ENCODE measurements at regions not wholly inside any gene's neighbourhood (a gene's known extent, or its start where the extent isn't known, plus 50 kb on each side); places are given as distances from the start of the nearest gene placed in this dataset.

DNA sequence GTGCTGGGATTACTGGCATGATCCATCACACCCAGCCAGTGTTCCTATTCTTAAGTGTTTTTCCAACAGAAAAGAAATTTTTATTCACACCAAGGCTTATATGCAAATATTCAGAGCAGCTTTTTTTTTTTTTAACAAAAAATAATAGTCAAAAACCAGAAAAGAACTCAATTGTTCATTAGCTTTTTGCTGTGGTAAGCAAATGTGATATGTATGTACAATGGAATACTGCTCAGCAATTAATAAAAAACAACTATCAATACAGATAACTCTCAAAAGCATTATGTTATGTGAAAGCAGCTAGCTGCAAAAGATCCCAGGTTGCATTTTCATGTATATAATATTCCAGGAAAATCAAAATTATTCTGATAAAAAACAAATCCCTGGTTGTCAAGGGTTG lies 132.3 kb downstream of the SLIT2 start:
- TF ChIP-seq RAD21 (IDR thresholded peaks at IDR 0.05; ENCODE audit: low read length): no peak
- TF ChIP-seq, protein P1, sequence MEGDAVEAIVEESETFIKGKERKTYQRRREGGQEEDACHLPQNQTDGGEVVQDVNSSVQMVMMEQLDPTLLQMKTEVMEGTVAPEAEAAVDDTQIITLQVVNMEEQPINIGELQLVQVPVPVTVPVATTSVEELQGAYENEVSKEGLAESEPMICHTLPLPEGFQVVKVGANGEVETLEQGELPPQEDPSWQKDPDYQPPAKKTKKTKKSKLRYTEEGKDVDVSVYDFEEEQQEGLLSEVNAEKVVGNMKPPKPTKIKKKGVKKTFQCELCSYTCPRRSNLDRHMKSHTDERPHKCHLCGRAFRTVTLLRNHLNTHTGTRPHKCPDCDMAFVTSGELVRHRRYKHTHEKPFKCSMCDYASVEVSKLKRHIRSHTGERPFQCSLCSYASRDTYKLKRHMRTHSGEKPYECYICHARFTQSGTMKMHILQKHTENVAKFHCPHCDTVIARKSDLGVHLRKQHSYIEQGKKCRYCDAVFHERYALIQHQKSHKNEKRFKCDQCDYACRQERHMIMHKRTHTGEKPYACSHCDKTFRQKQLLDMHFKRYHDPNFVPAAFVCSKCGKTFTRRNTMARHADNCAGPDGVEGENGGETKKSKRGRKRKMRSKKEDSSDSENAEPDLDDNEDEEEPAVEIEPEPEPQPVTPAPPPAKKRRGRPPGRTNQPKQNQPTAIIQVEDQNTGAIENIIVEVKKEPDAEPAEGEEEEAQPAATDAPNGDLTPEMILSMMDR (conservative IDR thresholded peaks at IDR 0.05; ENCODE audit: low read depth, low read length): no peak
- TF ChIP-seq POLR2A (IDR thresholded peaks at IDR 0.05; ENCODE audit: low read depth, low read length): no peak
- TF ChIP-seq, protein P2, sequence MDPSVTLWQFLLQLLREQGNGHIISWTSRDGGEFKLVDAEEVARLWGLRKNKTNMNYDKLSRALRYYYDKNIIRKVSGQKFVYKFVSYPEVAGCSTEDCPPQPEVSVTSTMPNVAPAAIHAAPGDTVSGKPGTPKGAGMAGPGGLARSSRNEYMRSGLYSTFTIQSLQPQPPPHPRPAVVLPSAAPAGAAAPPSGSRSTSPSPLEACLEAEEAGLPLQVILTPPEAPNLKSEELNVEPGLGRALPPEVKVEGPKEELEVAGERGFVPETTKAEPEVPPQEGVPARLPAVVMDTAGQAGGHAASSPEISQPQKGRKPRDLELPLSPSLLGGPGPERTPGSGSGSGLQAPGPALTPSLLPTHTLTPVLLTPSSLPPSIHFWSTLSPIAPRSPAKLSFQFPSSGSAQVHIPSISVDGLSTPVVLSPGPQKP (IDR thresholded peaks at IDR 0.05; ENCODE audit: borderline replicate concordance, low read depth, low read length): no peak
- TF ChIP-seq CEBPB (IDR thresholded peaks at IDR 0.05; ENCODE audit: low read depth, low read length): no peak
- TF ChIP-seq MAZ (IDR thresholded peaks at IDR 0.05; ENCODE audit: borderline replicate concordance, low read depth, low read length): no peak
- TF ChIP-seq, protein P3, sequence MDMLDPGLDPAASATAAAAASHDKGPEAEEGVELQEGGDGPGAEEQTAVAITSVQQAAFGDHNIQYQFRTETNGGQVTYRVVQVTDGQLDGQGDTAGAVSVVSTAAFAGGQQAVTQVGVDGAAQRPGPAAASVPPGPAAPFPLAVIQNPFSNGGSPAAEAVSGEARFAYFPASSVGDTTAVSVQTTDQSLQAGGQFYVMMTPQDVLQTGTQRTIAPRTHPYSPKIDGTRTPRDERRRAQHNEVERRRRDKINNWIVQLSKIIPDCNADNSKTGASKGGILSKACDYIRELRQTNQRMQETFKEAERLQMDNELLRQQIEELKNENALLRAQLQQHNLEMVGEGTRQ (IDR thresholded peaks at IDR 0.05; ENCODE audit: low read depth, low read length): no peak
- no peak for TF ChIP-seq RCOR1 (IDR thresholded peaks at IDR 0.05; ENCODE audit: insufficient replicate concordance, low read length)
